ENCODE measurements at regions not wholly inside any gene's neighbourhood (a gene's known extent, or its start where the extent isn't known, plus 50 kb on each side); places are given as distances from the start of the nearest gene placed in this dataset.

DNA sequence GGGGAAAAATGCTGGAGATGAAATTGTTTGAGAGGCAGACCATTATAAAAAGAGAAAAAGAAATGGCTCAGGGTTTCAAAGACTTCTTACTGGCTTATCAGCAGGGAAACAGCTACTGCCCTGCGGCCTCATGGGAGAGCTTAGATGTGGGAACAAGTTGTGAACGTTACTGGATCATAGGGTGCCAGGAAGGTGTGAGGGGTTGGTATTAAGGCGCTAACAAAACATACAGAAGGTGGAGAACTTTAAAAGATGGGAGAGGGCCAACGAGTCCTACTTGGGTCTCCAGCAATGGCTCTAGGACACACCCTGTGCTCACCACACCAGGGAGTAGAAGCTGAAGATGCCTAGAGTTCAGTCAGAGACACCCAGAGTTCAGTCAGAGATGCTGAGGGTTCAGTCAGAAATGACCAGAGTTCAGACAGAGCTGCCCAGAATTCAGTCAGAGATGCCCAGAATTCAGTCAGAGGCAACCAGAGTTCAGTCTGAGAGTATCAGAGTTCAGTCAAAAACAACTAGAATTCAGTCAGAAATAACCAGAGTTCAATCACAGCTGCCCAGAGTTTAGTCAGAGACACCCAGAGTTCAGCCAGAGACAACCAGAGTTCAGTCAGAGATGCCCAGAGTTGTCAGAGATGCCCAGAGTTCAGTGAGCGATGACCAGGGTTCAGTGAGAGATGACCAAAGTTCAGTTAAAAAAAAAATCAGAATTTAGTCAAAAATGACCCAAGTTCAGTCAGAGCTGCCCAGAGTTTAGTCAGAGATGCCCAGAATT, 1103.6 kb downstream of the BCL11B start:
- TF ChIP-seq, protein P1, sequence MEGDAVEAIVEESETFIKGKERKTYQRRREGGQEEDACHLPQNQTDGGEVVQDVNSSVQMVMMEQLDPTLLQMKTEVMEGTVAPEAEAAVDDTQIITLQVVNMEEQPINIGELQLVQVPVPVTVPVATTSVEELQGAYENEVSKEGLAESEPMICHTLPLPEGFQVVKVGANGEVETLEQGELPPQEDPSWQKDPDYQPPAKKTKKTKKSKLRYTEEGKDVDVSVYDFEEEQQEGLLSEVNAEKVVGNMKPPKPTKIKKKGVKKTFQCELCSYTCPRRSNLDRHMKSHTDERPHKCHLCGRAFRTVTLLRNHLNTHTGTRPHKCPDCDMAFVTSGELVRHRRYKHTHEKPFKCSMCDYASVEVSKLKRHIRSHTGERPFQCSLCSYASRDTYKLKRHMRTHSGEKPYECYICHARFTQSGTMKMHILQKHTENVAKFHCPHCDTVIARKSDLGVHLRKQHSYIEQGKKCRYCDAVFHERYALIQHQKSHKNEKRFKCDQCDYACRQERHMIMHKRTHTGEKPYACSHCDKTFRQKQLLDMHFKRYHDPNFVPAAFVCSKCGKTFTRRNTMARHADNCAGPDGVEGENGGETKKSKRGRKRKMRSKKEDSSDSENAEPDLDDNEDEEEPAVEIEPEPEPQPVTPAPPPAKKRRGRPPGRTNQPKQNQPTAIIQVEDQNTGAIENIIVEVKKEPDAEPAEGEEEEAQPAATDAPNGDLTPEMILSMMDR (IDR thresholded peaks at IDR 0.05; ENCODE audit: partially characterized antibody, unreplicated experiment), result no peak
- H3K4me3 Mint-ChIP-seq (ENCODE audit: unreplicated experiment), result no peak overlapping the region
- DNase-seq, result no peak
- H3K9me3 Mint-ChIP-seq (ENCODE audit: unreplicated experiment), result peaks cover 1% of the 10 kb centered on the region
- H3K36me3 Mint-ChIP-seq (ENCODE audit: unreplicated experiment), result no peaks in the 10 kb centered on the region
- no peak overlapping the region for H3K27ac Mint-ChIP-seq (ENCODE audit: unreplicated experiment)
- H3K4me1 Mint-ChIP-seq (ENCODE audit: low read depth, unreplicated experiment), result no peaks in the 10 kb centered on the region
- H3K27me3 Mint-ChIP-seq (ENCODE audit: unreplicated experiment), result no peaks in the 10 kb centered on the region

DNA sequence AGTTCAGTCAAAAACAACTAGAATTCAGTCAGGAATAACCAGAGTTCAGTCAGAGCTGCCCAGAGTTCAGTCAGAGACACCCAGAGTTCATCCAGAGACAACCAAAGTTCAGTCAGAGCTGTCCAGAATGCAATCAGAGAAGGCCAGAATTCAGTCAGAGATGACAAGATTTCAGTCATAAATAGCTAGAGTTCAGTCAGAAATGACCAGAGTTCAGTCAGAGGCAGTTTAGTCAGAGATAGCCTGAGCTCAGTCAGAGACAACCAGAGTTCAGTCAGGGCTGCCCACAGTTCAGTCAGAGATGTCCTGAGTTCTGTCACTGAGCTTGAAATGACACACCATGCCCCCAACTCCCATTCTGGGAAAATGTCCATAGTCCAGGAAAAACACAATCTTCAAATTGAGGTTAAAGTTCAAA, 1102.8 kb downstream of the BCL11B start:
- no peak for DNase-seq
- Mint-ChIP-seq H3K27me3 (ENCODE audit: unreplicated experiment) (no peaks in the 10 kb centered on the region), H3K4me1 (ENCODE audit: low read depth, unreplicated experiment) (no peaks in the 10 kb centered on the region), H3K36me3 (ENCODE audit: unreplicated experiment) (no peaks in the 10 kb centered on the region), H3K9me3 (ENCODE audit: unreplicated experiment) (peaks cover 1% of the 10 kb centered on the region), H3K4me3 (ENCODE audit: unreplicated experiment) (no peak overlapping the region), H3K27ac (ENCODE audit: unreplicated experiment) (no peak overlapping the region)
- TF ChIP-seq, protein P1 (IDR thresholded peaks at IDR 0.05; ENCODE audit: partially characterized antibody, unreplicated experiment), result no peak

DNA sequence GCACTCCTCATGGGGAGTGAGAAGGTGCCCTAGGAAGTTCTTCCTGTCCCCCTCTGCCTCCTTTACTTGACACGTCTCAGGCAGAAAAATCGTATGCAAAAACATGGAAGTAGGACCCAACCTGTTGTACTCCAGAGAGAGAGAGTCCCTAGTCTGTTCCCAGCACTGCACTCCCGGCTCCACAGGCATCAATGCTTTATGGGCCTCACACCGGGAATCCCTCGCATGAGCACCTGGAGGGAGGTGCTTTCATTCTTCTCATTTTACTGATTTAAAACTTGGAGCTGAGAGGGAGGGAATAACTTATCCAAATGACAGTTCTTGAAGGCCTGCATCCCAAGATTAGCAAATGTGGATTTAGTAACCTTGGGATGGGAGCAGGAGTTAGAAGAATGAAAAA, 1101.4 kb downstream of the BCL11B start:
- Mint-ChIP-seq H3K9me3 (ENCODE audit: unreplicated experiment) (peaks cover 1% of the 10 kb centered on the region), H3K4me1 (ENCODE audit: low read depth, unreplicated experiment) (peaks cover 3% of the 10 kb centered on the region), H3K27ac (ENCODE audit: unreplicated experiment) (no peak overlapping the region), H3K27me3 (ENCODE audit: unreplicated experiment) (no peaks in the 10 kb centered on the region), H3K36me3 (ENCODE audit: unreplicated experiment) (peaks cover 2% of the 10 kb centered on the region), H3K4me3 (ENCODE audit: unreplicated experiment) (no peak overlapping the region)
- TF ChIP-seq, protein P1 (IDR thresholded peaks at IDR 0.05; ENCODE audit: partially characterized antibody, unreplicated experiment), result no peak
- DNase-seq, result no peak

DNA sequence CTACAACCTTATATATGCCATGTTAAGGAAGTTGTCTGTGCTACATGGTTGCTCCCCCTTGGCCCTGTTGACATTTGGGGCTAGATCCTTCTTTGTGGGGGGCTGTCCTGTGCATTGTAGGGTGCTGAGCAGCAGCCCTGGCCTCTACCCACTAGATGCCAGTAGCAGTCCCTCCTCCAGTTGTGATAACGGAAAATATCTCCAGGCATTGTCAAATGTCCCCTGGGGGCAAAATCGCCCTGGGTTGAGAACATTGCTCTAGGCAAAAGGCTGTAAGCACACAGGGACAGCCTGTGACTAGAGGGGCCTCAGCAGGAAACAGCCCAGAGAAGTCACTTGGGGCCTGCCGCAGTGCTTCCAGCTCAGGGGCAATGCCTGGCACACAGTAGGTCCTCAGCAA, 1100.3 kb downstream of the BCL11B start:
- Mint-ChIP-seq H3K4me1 (ENCODE audit: low read depth, unreplicated experiment) (peaks cover 3% of the 10 kb centered on the region), H3K4me3 (ENCODE audit: unreplicated experiment) (no peak overlapping the region), H3K36me3 (ENCODE audit: unreplicated experiment) (peaks cover 3% of the 10 kb centered on the region), H3K27ac (ENCODE audit: unreplicated experiment) (no peak overlapping the region), H3K27me3 (ENCODE audit: unreplicated experiment) (no peaks in the 10 kb centered on the region), H3K9me3 (ENCODE audit: unreplicated experiment) (peaks cover 1% of the 10 kb centered on the region)
- DNase-seq, result no peak
- TF ChIP-seq, protein P1 (IDR thresholded peaks at IDR 0.05; ENCODE audit: partially characterized antibody, unreplicated experiment), result no peak

DNA sequence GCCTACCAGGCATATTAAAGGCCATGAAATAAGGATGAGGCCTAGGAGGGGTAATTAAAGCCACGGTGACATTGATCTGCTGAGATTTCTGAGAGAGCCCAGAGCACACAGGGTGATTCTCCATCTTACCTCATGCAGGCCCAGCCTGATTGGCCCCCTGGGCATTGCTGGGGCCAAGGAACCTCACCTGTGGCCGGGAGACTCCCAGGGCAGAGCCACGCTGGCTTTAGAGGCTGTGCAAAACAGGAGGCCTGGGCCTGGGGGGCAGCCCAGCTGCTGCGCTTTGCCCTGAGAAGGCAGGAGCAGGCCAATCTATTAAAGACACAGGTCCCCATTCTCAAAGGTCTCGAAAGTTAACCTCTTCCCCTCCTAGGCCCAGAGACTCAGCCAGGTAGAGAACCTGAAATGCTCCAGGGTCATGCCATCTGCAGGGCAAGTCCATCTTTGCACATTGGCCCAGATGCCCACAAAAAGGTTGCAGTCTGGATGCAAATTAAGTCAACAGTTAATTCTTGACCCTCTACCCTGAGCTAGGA, 1099.7 kb downstream of the BCL11B start:
- Mint-ChIP-seq H3K4me3 (ENCODE audit: unreplicated experiment) (no peak overlapping the region), H3K27me3 (ENCODE audit: unreplicated experiment) (no peaks in the 10 kb centered on the region), H3K4me1 (ENCODE audit: low read depth, unreplicated experiment) (peaks cover 3% of the 10 kb centered on the region), H3K27ac (ENCODE audit: unreplicated experiment) (no peak overlapping the region), H3K9me3 (ENCODE audit: unreplicated experiment) (peaks cover 1% of the 10 kb centered on the region), H3K36me3 (ENCODE audit: unreplicated experiment) (peaks cover 3% of the 10 kb centered on the region)
- DNase-seq, result no peak
- TF ChIP-seq, protein P1 (IDR thresholded peaks at IDR 0.05; ENCODE audit: partially characterized antibody, unreplicated experiment), result no peak
